HG03060 (cell line): ENCODE measurements at regions not wholly inside any gene's neighbourhood (a gene's known extent, or its start where the extent isn't known, plus 50 kb on each side); places are given as distances from the start of the nearest gene placed in this dataset.
"Not testable (repeated sequence)": the region's sequence is repeated elsewhere in the genome, so short reads cannot be mapped to it uniquely, and the experiment has no call there.

Source experiments
- ATAC-seq: cut with Tn5 transposase; IDR thresholded peaks from one replicate; pipeline ENCODE4 v1.9.1; 2021; ENCODE audit warnings: low read depth, moderate number of reproducible peaks; ENCODE audit not compliant: unreplicated experiment

DNA sequence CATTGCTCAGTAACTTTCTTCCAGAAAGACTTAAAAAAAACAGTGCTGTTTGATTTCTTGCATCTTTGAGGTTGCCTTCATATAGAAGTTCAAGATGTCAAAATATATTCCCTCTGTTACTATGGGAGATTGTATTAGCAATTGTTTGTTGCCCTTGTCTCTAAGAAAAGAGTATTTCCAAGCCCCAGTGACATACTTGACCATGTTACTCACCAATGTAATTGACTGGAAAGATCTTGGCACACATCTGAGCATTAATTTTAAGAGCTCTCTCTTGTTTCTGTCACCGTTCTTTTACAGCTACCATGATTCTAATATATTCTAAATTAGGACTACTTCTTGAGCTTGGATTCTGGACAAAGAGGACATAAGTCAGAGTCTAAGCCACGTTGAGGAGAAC, 902.7 kb upstream of the EPHA5 start:
- no peak for ATAC-seq

DNA sequence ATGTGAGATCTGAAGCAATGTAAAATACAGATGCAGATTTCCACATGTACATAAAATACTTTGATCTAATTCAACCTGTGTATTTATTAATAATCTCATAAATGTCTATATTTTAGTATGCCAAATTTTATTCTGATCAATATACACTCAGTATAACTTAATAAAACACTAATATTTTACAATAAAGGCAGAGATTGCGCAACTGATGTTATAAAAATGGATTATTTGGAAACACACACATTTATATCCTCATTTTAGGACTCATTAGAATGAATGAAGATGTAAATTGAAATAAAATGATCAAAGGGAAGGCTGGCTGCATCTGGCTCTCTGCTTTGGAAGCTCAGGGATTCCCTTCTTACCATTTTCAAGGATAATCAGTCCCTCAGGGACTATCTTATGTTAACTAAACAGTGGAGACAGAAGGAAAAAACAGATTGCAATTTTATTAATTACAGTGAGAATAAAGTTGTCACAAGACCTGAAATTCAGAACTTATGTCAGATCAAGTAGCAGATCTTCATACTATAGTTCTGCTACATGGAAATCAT, 900.9 kb upstream of the EPHA5 start:
- ATAC-seq: no peak

DNA sequence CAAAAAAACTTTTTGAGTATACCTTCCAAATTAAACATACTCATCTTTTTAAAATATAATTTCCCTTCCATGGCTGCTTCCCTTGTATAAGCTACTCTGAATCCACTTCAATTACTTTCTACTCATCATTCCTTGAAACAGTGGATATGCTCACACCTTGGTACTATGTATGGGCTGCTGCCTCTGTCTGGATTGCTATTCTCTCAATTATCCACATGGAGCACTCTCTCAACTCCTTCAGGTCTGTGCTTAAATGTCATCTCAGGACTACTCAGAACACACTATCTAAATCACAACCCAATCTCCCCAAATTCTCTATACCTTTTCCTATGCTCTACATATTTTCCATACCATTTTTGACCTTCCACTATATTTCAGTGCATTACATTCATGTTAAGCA, 898.9 kb upstream of the EPHA5 start:
- ATAC-seq: no peak

DNA sequence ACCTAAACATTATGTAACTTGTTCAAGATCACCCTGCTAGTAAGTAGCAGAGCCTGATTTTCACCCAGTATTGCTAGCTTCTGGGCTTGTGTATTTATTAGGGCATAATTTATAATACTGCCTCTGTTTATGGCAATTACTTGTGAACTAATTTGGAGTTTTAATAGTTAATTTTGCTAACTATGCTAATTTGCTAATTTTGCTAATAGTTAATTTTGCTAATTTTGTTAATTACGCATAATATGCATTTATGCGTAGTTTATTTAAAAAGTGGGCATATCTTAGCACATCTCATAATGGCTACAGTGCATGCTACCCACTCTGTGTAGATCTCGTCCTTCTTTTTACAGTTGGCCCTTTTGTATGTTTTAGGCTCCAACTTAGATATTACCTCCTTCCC, 898.1 kb upstream of the EPHA5 start:
- no peak for ATAC-seq

DNA sequence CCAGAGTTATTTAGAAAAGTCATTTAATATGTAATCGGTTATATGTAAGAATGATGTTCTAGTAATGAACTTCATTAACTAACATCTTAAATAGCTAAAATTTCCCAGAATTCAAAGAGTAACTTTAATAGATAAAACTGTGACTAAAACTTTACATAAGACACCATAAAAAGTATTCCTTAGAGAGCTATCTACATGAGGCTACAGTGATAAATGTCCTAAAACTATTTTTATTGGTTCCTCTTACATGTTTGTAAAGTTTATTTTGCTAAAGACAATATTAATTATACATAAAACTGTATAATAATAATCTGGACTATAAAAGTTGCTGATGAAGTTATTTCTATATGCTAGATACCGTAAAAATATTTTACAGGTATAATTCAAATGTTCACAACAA, 897.7 kb upstream of the EPHA5 start:
- no peak for ATAC-seq

DNA sequence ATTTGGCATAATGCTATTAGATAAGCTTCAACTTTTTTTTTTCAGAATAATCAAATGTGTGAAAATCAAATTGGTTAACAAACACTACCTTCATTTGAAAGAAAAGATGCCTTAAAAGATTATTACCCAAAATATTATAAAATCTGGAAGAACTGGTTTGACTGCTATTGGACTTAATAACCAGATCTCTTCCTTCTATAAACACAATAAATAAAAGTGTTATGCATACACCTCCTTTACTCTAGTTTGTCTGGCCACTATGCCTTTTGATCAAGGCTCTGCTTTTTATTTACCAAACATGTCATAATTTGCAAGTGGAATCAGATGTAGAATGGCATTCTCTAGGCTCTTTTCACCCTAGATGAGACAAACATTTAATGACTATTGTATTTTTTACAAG, 897.3 kb upstream of the EPHA5 start:
- no peak for ATAC-seq

DNA sequence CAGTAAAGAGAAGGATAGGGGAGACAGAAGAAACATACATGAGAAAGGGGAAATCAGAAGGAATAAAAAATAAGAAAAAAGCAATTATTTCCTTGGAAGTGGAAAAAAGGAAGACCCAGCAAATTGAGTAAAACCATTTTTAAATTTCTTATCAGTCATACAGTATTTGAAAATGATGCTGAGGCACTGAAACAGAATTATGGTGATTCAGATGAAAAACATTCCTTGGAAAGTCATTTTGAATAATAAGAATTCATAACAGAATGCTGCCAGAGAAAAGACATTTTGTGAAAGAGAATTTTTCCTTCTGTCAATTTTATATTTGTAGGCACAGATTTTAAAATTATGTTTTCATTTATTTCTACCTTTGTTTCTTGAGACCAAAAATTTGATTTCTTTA, 895.5 kb upstream of the EPHA5 start:
- no peak for ATAC-seq

DNA sequence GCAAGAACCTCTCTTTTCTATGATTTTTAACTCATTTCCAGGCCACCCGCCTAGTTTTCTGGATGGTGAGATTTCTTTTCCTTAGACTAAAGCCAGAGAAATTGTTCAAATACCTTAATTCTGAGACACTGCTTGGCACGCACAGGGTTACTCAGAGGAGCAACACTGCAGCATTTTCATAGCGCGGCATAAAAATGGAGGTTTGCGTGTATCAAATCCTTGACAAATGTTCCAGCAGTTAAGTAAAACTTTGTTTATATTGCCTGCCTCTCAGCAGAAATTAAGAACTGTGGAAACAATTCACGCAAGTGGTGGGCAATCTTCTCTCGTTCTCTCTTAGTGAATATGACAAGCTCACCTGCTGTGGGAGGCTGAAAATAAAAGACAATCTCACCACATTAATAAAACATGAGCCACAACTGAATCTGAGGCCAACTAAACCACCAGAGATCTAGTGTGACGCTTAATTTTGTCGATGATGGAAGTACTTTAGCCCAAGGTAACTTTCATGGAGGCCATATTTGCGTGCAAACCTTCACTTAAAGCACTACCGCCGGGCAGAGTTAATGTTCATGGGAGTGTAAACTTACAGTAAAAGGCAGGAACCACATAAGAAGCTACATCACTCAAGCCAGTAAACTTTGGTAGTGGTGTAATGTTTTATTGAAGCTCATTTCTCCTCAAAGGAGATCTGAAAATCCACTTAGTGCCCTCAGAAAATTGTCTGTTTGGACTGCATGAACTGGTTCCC, 894.8 kb upstream of the EPHA5 start:
- ATAC-seq: no peak

DNA sequence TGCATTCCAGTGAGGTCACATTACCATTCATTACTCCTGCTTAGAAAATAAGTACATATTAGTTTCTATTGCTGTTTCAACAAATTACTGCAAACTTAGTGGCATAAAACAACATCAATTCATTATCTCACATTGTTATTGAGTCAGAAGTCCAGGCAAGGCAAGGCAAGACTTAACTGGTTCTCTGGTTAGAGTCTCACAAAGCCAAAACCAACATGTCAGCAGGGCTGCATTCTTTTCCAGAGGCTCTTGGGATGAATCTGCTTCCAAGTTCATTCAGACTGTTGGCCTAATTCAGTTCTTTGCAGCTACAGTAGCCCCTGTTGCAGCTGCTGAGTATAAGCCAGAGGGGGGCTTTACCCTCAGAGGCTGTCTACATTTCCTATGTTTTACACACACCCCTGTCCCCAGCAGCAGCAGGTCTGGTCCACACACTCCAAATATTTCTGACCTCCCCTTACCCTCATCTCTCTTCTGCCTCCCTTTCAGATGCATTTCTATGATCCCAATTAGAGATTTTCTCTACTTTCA, 892.1 kb upstream of the EPHA5 start:
- no peak for ATAC-seq

DNA sequence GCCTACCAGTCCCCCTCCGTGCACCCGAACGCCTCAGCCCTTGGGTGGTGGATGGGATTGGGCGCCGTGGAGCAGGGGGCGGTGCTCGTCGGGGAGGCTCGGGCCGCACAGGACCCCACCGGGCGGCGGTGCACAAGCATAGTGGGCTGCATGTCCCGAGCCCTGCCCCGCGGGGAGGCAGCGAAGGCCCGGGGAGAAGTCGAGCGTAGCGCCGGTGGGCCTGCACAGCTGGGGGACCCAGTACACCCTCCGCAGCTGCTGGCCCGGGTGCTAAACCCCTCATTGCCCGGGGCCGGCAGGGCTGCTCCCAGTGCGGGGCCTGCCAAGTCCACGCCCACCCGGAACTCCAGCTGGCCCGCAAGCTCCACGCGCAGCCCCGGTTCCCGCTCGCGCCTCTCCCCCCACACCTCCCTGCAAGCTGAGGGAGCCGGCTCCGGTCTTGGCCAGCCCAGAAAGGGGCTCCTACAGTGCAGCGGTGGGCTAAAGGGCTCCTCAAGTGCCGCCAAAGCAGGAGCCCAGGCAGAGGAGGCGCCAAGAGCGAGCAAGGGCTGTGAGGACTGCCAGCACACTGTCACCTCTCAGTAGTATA, 891.3 kb upstream of the EPHA5 start:
- ATAC-seq: not testable (repeated sequence)

DNA sequence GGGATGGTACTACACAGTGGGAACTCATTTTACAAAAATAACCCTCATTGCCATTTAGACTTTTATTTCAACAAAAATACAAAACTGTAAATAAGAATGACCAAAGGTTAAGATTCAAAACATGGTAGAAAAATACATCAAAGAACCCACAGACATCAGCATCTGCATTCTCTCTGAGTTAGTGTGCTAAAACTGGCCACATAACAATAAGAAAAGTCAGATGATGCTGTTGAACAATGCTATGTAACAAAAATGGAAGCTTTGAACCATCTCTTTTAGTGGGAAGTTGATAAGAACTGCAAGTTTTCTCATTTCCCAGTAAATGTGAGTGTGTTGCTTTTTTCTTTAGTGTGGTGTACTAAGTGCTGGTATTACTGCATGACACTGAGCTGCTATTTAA, 888.4 kb upstream of the EPHA5 start:
- no peak for ATAC-seq

DNA sequence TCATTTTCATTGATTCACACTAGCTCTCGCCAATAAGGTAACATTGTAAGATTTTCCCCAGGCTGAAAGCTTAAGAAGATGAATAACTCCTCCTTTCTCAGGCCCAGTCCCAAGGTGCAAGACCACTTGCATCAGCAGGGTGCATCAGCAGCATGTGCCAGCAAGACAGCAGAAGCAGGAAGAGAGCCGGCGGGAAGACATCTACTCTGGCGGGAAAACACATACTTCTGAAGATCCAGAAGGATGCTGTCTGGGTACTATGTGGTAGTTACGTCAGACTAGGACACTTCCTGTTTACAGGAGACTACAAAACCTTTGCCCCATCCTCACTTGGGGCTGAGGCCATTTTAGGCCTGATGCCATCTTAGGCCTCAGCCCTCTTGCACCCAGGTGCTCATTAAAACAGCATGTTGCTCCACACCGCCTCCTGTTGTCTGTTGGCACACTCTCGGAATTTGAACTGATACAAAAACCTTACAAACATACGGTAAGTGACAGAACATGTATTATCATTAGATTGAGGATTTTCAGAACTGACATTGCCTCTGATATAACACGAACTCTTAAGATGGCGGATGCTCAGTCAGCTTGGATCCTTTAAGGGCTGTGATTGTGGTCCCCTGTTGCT, 886.5 kb upstream of the EPHA5 start:
- ATAC-seq: no peak

DNA sequence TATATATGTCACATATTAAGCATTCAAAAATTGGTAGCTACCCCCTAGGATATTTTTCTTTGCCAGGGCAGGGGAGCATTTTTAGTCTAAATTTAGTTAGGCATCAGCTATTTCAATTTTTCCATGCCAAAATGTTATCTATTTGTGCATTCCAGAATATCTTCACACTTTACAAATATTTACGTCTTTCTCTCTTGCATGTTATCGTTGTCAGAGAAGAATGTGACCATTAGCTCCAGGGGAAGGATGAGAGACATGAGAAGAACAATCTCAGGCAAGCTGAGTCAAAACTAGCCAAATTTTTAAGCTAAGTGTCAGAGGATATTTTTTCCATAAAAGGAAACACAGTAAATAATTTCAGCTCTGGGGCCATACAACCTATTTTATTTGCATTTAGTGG, 885.0 kb upstream of the EPHA5 start:
- ATAC-seq: no peak

DNA sequence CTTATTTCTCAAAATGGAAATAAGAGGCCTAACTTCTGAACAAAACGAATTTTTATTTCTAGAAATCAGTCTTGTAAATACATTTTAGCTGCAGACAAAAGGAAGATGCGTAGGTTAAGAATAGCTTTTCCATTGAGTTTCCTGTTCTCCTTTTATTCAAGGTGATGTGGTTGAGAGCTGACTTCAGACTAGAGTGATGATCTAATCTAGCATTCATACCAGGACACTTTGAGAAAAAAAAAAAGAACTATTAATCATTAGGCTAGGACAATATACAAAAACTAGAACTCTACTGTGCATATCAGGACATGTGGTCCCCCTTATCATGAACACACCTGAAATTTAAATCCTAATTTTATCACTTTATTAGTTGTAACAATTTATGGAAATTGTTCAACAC, 884.5 kb upstream of the EPHA5 start:
- ATAC-seq: no peak

DNA sequence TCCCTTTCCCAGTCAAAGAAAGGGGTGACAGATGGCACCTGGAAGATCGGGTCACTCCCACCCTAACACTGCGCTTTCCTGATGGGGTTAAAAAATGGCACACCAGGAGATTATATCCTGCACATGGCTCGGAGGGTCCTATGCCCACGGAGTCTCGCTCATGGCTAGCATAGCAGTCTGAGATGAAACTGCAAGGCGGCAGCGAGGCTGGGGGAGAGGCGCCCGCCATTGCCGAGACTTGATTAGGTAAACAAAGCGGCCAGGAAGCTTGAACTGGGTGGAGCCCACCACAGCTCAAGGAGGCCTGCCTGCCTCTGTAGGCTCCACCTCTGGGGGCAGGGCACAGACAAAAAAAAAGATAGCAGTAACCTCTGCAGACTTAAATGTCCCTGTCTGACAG, 875.0 kb upstream of the EPHA5 start:
- not testable (repeated sequence) for ATAC-seq

DNA sequence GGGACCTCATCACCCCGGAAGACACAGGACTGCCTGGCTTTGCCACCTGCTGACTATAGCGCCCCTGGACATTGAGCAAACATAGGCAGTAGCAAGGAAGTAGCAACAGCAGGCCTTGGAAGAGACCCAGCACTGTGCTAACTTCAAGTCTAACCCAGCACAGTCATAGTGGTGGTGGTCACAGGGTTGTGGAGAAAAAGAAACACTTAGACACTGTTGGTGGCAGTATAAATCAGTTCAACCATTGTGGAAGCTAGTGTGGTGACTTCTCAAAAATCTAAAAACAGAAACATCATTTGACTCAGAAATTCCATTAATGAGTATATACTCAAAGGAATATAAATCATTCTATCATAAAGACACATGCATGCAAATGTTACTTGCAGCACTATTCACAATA, 874.0 kb upstream of the EPHA5 start:
- ATAC-seq: no peak

DNA sequence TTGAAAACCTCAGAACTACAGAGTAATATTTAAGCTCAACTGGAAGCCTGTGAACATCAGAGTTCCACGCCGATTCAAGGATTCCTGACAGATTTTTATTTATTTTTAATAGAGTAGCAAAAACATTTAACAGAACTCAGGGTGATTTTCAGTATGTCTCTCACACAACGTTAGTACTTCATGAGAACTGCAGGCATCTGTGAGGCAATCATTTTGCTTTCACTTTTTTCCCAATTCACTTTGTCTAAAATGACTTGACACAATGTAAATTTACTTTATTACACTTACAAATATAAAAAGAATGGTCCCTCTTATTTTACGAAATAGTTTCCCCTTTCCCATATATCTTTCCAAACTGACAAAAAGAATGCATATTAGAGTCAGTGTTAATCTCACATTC, 869.5 kb upstream of the EPHA5 start:
- no peak for ATAC-seq

DNA sequence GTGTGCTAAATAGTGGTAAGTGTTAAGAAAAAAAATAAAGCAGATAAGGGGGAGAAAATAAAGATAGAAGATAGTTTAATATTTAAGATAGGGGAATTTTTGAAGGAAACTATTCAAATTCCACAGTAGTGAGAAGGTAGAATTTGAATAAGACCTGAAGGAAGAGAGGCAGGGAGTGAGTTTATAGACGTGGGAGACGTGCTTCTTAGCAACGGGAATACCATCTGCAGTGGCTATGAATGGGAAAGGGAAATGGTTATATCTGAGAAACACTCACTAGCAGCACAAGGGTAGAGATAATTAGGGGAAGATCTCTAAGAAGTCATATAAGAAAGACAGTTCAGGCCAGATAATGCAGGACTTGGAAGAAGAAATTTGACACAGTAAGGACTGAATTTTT, 854.5 kb upstream of the EPHA5 start:
- ATAC-seq: no peak

DNA sequence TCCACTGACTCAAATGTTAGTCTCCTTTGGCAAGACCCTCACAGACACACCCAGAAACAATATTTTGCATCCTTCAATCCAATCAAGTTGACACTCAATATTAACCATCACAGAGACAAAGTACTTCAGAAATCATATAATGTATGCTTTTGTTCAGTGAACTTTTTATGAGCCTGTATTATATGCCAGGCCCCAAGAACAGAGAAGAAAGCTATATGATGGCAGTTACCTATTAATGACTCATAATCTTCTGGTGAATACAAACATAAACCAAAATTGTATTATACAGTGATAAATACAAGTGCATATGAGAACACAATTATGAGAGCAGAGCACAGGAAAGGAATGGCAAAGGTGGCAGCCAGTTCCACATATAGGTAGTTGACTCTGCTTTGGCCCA, 852.0 kb upstream of the EPHA5 start:
- no peak for ATAC-seq

DNA sequence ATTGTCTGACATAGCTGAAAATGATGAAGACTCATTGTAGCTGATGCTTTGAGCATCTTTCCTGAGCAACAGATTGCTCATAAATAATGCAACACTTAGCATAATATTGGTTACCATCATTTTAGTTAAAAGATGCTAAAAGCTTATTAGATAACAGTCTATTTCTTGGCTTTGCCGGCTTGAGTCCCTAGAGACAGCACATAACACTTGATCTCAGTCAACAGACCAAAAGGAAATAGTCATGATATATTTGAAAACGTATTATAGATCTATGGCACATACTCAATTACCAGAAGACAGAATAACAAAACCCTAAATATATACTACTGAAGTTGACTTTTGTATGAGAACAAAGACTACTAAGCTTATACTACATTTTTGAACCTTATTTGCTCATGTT, 846.7 kb upstream of the EPHA5 start:
- no peak for ATAC-seq

DNA sequence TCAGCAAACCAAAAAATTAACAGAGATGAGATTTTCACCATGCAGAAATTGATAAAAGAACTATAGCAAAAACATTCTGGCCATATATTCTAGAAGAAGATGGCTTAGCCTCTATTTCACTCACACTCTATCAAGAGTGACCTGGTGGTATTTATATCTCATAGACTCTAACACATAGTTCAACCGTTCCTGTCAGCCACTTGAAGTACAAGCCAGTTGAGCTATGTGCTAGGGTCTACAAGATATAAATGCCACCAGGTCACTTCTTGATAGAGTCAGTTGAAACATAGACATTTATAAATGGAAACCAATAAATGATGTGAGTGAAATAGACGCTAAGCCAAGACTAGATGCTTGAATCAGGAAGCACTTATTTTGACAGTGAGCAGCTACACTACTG, 836.7 kb upstream of the EPHA5 start:
- ATAC-seq: no peak

DNA sequence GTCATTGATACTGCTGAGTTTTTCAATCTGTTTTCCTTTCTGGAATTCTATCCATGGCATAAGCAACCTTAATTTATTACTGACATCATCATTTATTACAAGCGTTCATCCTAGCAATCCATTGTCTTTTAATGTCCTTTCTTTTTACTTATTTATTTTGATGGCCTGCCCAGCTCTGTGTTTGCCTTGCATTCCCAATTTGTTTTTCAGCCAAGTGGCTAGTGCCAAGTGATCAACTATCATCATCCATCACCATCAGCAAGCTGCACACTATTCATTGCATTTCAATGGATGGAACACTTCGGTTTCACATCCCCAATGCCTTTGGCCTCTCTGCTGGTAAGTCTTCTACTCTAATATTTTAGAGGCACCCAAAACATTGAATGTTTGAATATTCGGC, 831.7 kb upstream of the EPHA5 start:
- ATAC-seq: no peak
